ENCODE measurements at regions not wholly inside any gene's neighbourhood (a gene's known extent, or its start where the extent isn't known, plus 50 kb on each side); places are given as distances from the start of the nearest gene placed in this dataset.
"Not testable (repeated sequence)": the region's sequence is repeated elsewhere in the genome, so short reads cannot be mapped to it uniquely, and the experiment has no call there.

GRCh38 chr2:195548198-195548940, 108.7 kb upstream of the SLC39A10 start:
- TF ChIP-seq EZH2phosphoT487 (IDR thresholded peaks at IDR 0.05; ENCODE audit: low read depth) (no peak), CTCF (IDR thresholded peaks at IDR 0.05; ENCODE audit: low read depth, low read length) (no peak)
- no peak overlapping the region for H2AFZ ChIP-seq (ENCODE audit: low read depth, low read length)

DNA sequence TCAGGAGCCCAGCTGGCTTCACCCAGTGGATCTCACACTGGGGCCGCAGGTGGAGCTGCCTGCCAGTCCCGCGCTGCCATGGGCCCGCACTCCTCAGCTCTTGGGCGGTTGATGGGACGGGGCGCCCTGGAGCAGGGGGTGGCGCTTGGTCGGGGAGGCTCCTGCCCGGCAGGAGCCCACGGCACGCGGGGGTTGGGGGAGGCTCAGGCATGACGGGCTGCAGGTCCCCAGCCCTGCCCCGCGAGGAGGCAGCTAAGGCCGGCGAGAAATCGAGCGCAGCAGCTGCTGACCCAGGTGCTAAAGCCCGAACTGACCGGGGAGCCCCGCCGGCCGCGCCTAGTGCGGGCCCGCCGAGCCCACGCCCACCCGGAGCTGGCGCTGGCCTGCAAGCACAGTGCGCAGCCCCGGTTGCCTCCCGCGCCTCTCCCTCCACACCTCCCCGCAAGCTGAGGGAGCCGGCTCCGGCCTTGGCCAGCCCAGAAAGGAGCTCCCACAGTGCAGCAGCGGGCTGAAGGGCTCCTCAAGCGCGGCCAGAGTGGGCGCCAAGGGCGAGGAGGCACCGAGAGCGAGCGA, 109.7 kb upstream of the SLC39A10 start:
- not testable (repeated sequence) for H3K36me3 ChIP-seq (replicated peaks; ENCODE audit: low read depth, low read length); H3K9me3 ChIP-seq (ENCODE audit: insufficient read depth, low read length); H4K20me1 ChIP-seq (ENCODE audit: insufficient read depth, low read length); H3K79me2 ChIP-seq (ENCODE audit: low read length); H3K27me3 ChIP-seq (ENCODE audit: low read depth, low read length); H3K4me3 ChIP-seq (ENCODE audit: low read length); H3K4me2 ChIP-seq (ENCODE audit: low read length); H3K27ac ChIP-seq (ENCODE audit: low read length); H2AFZ ChIP-seq (ENCODE audit: low read depth, low read length); H3K9ac ChIP-seq (ENCODE audit: low read length)
- peaks cover 24% of the 10 kb centered on the region for H3K4me1 ChIP-seq (ENCODE audit: low read length)

More at GRCh38 chr2:195548198-195548940, 108.7 kb upstream of the SLC39A10 start:
- H3K9me3 ChIP-seq (ENCODE audit: insufficient read depth, low read length), result no peaks in the 10 kb centered on the region
- no peak overlapping the region for H3K9ac ChIP-seq (ENCODE audit: low read length)
- H3K79me2 ChIP-seq (ENCODE audit: low read length), result no peaks in the 10 kb centered on the region
- peaks cover 22% of the 10 kb centered on the region for H3K4me1 ChIP-seq (ENCODE audit: low read length)
- H4K20me1 ChIP-seq (ENCODE audit: insufficient read depth, low read length), result no peaks in the 10 kb centered on the region
- H3K27me3 ChIP-seq (ENCODE audit: low read depth, low read length), result no peaks in the 10 kb centered on the region
- no peak overlapping the region for H3K27ac ChIP-seq (ENCODE audit: low read length)
- H3K4me2 ChIP-seq (ENCODE audit: low read length), result no peak overlapping the region
- no peak overlapping the region for H3K4me3 ChIP-seq (ENCODE audit: low read length)
- no peaks in the 10 kb centered on the region for H3K36me3 ChIP-seq (replicated peaks; ENCODE audit: low read depth, low read length)

DNA sequence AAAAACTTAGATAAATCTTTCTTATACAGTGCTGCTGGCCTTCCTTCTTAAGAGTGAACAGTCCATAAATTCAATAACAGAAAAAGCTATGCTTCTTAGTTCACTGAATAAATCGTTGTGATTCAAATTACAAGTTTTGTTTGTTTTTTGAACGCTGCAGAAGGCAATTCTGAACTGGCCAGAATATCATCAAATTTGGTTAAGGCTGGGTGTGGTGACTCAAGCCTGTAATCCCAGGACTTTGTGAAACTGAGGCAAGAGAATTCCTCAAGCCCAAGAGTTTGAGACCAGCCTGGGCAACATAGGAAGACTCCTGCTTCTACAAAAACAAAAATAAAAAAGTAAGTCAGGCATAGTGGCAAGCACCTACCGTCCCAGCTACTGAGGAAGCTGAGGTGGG, 111.2 kb upstream of the SLC39A10 start:
- H3K27ac ChIP-seq (ENCODE audit: low read length), result no peak overlapping the region

DNA sequence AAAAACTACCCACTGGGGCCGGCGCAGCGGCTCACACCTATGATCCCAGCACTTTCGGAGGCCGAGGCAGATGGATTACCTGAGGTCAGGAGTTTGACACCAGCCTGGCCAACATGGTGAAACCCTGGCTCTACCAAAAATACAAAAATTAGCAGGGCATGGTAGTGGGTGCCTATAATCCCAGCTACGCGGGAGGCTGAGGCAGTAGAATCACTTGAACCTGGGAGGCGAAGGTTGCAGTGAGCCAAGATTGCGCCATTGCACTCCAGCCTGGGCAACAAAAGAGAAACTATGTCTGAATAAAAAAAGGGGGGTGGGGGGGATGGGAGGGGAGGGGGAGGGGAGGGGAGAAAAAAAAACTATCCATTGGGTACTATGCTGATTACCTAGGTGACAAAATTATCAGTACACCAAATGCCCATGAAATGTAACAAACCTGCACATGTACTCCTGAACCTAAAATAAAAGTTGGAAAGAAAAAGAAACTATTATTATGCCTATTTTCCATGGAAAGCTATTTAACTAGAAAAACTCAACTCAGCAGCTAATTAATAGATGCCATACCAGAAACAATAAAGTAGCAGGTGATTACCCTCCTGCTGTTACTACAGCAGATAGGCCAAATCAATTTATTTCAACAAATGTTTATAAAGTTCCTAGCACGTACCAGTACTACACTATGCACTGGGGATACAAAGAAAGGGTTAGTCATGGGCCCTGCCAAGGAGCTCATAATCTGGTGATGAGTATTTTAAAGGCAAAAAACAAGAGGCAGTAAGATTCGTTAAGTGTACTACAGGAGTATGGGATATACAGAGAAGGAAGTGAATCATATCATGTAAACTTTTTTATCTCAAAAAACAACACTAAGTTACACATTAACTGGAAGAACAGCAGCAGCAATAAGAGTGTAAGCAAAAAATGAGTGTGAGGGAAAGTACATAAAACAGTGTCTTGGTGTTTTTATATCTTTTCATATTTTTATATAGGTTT, 112.8 kb upstream of the SLC39A10 start:
- Histone ChIP-seq H2AFZ (ENCODE audit: low read depth, low read length) (peak overlapping the region; percentile 34), H3K9ac (ENCODE audit: low read length) (peak overlapping the region; percentile 54), H3K27ac (ENCODE audit: low read length) (peak overlapping the region; percentile 76), H3K27me3 (ENCODE audit: low read depth, low read length) (no peaks in the 10 kb centered on the region), H3K4me1 (ENCODE audit: low read length) (peaks cover 29% of the 10 kb centered on the region), H3K4me3 (ENCODE audit: low read length) (no peak overlapping the region), H3K79me2 (ENCODE audit: low read length) (no peaks in the 10 kb centered on the region), H3K9me3 (ENCODE audit: insufficient read depth, low read length) (peaks cover 1% of the 10 kb centered on the region; the same call in 1 of the 2 replicates), H4K20me1 (ENCODE audit: insufficient read depth, low read length) (no peaks in the 10 kb centered on the region), H3K36me3 (replicated peaks; ENCODE audit: low read depth, low read length) (no peaks in the 10 kb centered on the region), H3K4me2 (ENCODE audit: low read length) (peak overlapping the region; percentile 32)
- TF ChIP-seq EZH2phosphoT487 (IDR thresholded peaks at IDR 0.05; ENCODE audit: low read depth), result no peak
- TF ChIP-seq CTCF (IDR thresholded peaks at IDR 0.05; ENCODE audit: low read depth, low read length), result no peak

More for the DNA sequence above, 111.2 kb upstream of the SLC39A10 start:
- Histone ChIP-seq H2AFZ (ENCODE audit: low read depth, low read length) (no peak overlapping the region), H3K4me1 (ENCODE audit: low read length) (peaks cover 24% of the 10 kb centered on the region), H3K79me2 (ENCODE audit: low read length) (no peaks in the 10 kb centered on the region), H3K27me3 (ENCODE audit: low read depth, low read length) (no peaks in the 10 kb centered on the region), H3K36me3 (replicated peaks; ENCODE audit: low read depth, low read length) (no peaks in the 10 kb centered on the region), H3K4me3 (ENCODE audit: low read length) (no peak overlapping the region), H4K20me1 (ENCODE audit: insufficient read depth, low read length) (no peaks in the 10 kb centered on the region), H3K9ac (ENCODE audit: low read length) (no peak overlapping the region), H3K4me2 (ENCODE audit: low read length) (no peak overlapping the region), H3K9me3 (ENCODE audit: insufficient read depth, low read length) (no peaks in the 10 kb centered on the region)
- TF ChIP-seq EZH2phosphoT487 (IDR thresholded peaks at IDR 0.05; ENCODE audit: low read depth) (no peak), CTCF (IDR thresholded peaks at IDR 0.05; ENCODE audit: low read depth, low read length) (no peak)
